Activated naive CD4-positive, alpha-beta T cell treated with anti-CD3 and anti-CD28 coated beads, Interleukin-2, amount 50 U/mL, for 24 hours (primary cell): ENCODE measurements at regions not wholly inside any gene's neighbourhood (a gene's known extent, or its start where the extent isn't known, plus 50 kb on each side); places are given as distances from the start of the nearest gene placed in this dataset.

ENCODE experiments used
- H3K27ac Mint-ChIP-seq: one replicate; pipeline ENCODE4 v1.8.0; 2021; ENCODE audit warnings: mild to moderate bottlenecking, mixed read lengths
- H3K27me3 Mint-ChIP-seq: one replicate; pipeline ENCODE4 v1.8.0; 2021; ENCODE audit warnings: mixed read lengths
- H3K36me3 Mint-ChIP-seq: one replicate; pipeline ENCODE4 v1.8.0; 2021; ENCODE audit warnings: mixed read lengths
- H3K4me1 Mint-ChIP-seq: one replicate; pipeline ENCODE4 v1.8.0; 2021; ENCODE audit warnings: mixed read lengths
- H3K4me3 Mint-ChIP-seq: one replicate; pipeline ENCODE4 v1.8.0; 2021; ENCODE audit warnings: mild to moderate bottlenecking, mixed read lengths
- H3K9me3 Mint-ChIP-seq: one replicate; pipeline ENCODE4 v1.8.0; 2021; ENCODE audit warnings: mixed read lengths

GRCh38 chr3:30945291-30945690, 50.8 kb upstream of the GADL1 start:
- H3K4me1 Mint-ChIP-seq = no peaks in the 10 kb centered on the region
- H3K27ac Mint-ChIP-seq = no peak overlapping the region
- H3K9me3 Mint-ChIP-seq = peaks cover 4% of the 10 kb centered on the region
- no peak overlapping the region for H3K4me3 Mint-ChIP-seq
- H3K27me3 Mint-ChIP-seq = no peaks in the 10 kb centered on the region
- no peaks in the 10 kb centered on the region for H3K36me3 Mint-ChIP-seq

GRCh38 chr3:30948426-30948825, 54.0 kb upstream of the GADL1 start:
- Mint-ChIP-seq H3K27ac (no peak overlapping the region), H3K4me3 (no peak overlapping the region), H3K36me3 (no peaks in the 10 kb centered on the region), H3K4me1 (no peaks in the 10 kb centered on the region), H3K9me3 (no peaks in the 10 kb centered on the region), H3K27me3 (no peaks in the 10 kb centered on the region)

- H3K36me3 Mint-ChIP-seq = no peaks in the 10 kb centered on the region
- H3K27ac Mint-ChIP-seq = no peak overlapping the region
- no peaks in the 10 kb centered on the region for H3K27me3 Mint-ChIP-seq
- H3K4me1 Mint-ChIP-seq = no peaks in the 10 kb centered on the region
- no peaks in the 10 kb centered on the region for H3K9me3 Mint-ChIP-seq
- no peak overlapping the region for H3K4me3 Mint-ChIP-seq
Measured at GRCh38 chr3:30951826-30952225, 57.4 kb upstream of the GADL1 start.

- no peaks in the 10 kb centered on the region for H3K9me3 Mint-ChIP-seq
- H3K36me3 Mint-ChIP-seq = no peaks in the 10 kb centered on the region
- H3K27me3 Mint-ChIP-seq = peaks cover 1% of the 10 kb centered on the region
- no peak overlapping the region for H3K27ac Mint-ChIP-seq
- no peaks in the 10 kb centered on the region for H3K4me1 Mint-ChIP-seq
- no peak overlapping the region for H3K4me3 Mint-ChIP-seq
Measured at GRCh38 chr3:30952786-30953185, 58.3 kb upstream of the GADL1 start.

- Mint-ChIP-seq H3K4me1 (no peaks in the 10 kb centered on the region), H3K4me3 (no peak overlapping the region), H3K9me3 (peaks cover 6% of the 10 kb centered on the region), H3K27me3 (peaks cover 1% of the 10 kb centered on the region), H3K36me3 (peaks cover 6% of the 10 kb centered on the region), H3K27ac (no peak overlapping the region)
Measured at GRCh38 chr3:30954426-30954825, 60.0 kb upstream of the GADL1 start.

GRCh38 chr3:30962084-30962483, 67.6 kb upstream of the GADL1 start:
- Mint-ChIP-seq H3K4me1 (no peaks in the 10 kb centered on the region), H3K27me3 (peaks cover 8% of the 10 kb centered on the region), H3K36me3 (peaks cover 6% of the 10 kb centered on the region), H3K4me3 (no peak overlapping the region), H3K27ac (no peak overlapping the region), H3K9me3 (peaks cover 6% of the 10 kb centered on the region)

GRCh38 chr3:30962493-30962892, 68.0 kb upstream of the GADL1 start:
- peaks cover 6% of the 10 kb centered on the region for H3K9me3 Mint-ChIP-seq
- H3K4me1 Mint-ChIP-seq = no peaks in the 10 kb centered on the region
- peaks cover 6% of the 10 kb centered on the region for H3K36me3 Mint-ChIP-seq
- H3K4me3 Mint-ChIP-seq = no peak overlapping the region
- no peak overlapping the region for H3K27ac Mint-ChIP-seq
- H3K27me3 Mint-ChIP-seq = peaks cover 8% of the 10 kb centered on the region

- H3K27me3 Mint-ChIP-seq = peaks cover 8% of the 10 kb centered on the region
- H3K9me3 Mint-ChIP-seq = peaks cover 4% of the 10 kb centered on the region
- no peak overlapping the region for H3K27ac Mint-ChIP-seq
- H3K4me3 Mint-ChIP-seq = no peak overlapping the region
- H3K4me1 Mint-ChIP-seq = no peaks in the 10 kb centered on the region
- peaks cover 5% of the 10 kb centered on the region for H3K36me3 Mint-ChIP-seq
Measured at GRCh38 chr3:30963223-30963722, 68.8 kb upstream of the GADL1 start.

GRCh38 chr3:30964612-30965011, 70.2 kb upstream of the GADL1 start:
- H3K36me3 Mint-ChIP-seq = no peaks in the 10 kb centered on the region
- H3K27ac Mint-ChIP-seq = no peak overlapping the region
- H3K4me1 Mint-ChIP-seq = no peaks in the 10 kb centered on the region
- H3K27me3 Mint-ChIP-seq = peaks cover 8% of the 10 kb centered on the region
- no peaks in the 10 kb centered on the region for H3K9me3 Mint-ChIP-seq
- no peak overlapping the region for H3K4me3 Mint-ChIP-seq

GRCh38 chr3:30966896-30967295, 72.4 kb upstream of the GADL1 start:
- H3K36me3 Mint-ChIP-seq = no peaks in the 10 kb centered on the region
- H3K27me3 Mint-ChIP-seq = peaks cover 8% of the 10 kb centered on the region
- H3K27ac Mint-ChIP-seq = no peak overlapping the region
- peaks cover 4% of the 10 kb centered on the region for H3K4me1 Mint-ChIP-seq
- H3K9me3 Mint-ChIP-seq = no peaks in the 10 kb centered on the region
- H3K4me3 Mint-ChIP-seq = no peak overlapping the region

- H3K27me3 Mint-ChIP-seq = peaks cover 4% of the 10 kb centered on the region
Measured at GRCh38 chr3:30970183-30970582, 75.7 kb upstream of the GADL1 start.

GRCh38 chr3:30972449-30972848, 78.0 kb upstream of the GADL1 start:
- Mint-ChIP-seq H3K4me1 (peaks cover 4% of the 10 kb centered on the region), H3K4me3 (no peak overlapping the region), H3K27ac (no peak overlapping the region), H3K36me3 (no peaks in the 10 kb centered on the region), H3K9me3 (no peaks in the 10 kb centered on the region), H3K27me3 (no peaks in the 10 kb centered on the region)

More at GRCh38 chr3:30970183-30970582, 75.7 kb upstream of the GADL1 start:
- H3K27ac Mint-ChIP-seq = peak overlapping the region; percentile 82
- no peaks in the 10 kb centered on the region for H3K36me3 Mint-ChIP-seq
- peaks cover 4% of the 10 kb centered on the region for H3K4me1 Mint-ChIP-seq
- no peaks in the 10 kb centered on the region for H3K9me3 Mint-ChIP-seq
- H3K4me3 Mint-ChIP-seq = no peak overlapping the region

GRCh38 chr3:30974071-30974470, 79.6 kb upstream of the GADL1 start:
- H3K4me1 Mint-ChIP-seq = peaks cover 4% of the 10 kb centered on the region
- no peak overlapping the region for H3K27ac Mint-ChIP-seq
- H3K36me3 Mint-ChIP-seq = no peaks in the 10 kb centered on the region
- H3K9me3 Mint-ChIP-seq = no peaks in the 10 kb centered on the region
- no peaks in the 10 kb centered on the region for H3K27me3 Mint-ChIP-seq
- no peak overlapping the region for H3K4me3 Mint-ChIP-seq

- Mint-ChIP-seq H3K27ac (no peak overlapping the region), H3K4me3 (no peak overlapping the region), H3K36me3 (no peaks in the 10 kb centered on the region), H3K27me3 (no peaks in the 10 kb centered on the region), H3K9me3 (no peaks in the 10 kb centered on the region), H3K4me1 (no peaks in the 10 kb centered on the region)
Measured at GRCh38 chr3:30977592-30977991, 83.1 kb upstream of the GADL1 start.

GRCh38 chr3:30980993-30981392, 86.5 kb upstream of the GADL1 start:
- no peak overlapping the region for H3K27ac Mint-ChIP-seq
- H3K9me3 Mint-ChIP-seq = no peaks in the 10 kb centered on the region
- H3K4me1 Mint-ChIP-seq = peaks cover 4% of the 10 kb centered on the region
- no peaks in the 10 kb centered on the region for H3K27me3 Mint-ChIP-seq
- H3K4me3 Mint-ChIP-seq = no peak overlapping the region
- H3K36me3 Mint-ChIP-seq = no peaks in the 10 kb centered on the region

- H3K9me3 Mint-ChIP-seq = no peaks in the 10 kb centered on the region
- no peaks in the 10 kb centered on the region for H3K36me3 Mint-ChIP-seq
- H3K27me3 Mint-ChIP-seq = no peaks in the 10 kb centered on the region
- no peak overlapping the region for H3K4me3 Mint-ChIP-seq
- H3K4me1 Mint-ChIP-seq = peaks cover 4% of the 10 kb centered on the region
- no peak overlapping the region for H3K27ac Mint-ChIP-seq
Measured at GRCh38 chr3:30982416-30983075, 88.1 kb upstream of the GADL1 start.
